ENCODE measurements at regions not wholly inside any gene's neighbourhood (a gene's known extent, or its start where the extent isn't known, plus 50 kb on each side); places are given as distances from the start of the nearest gene placed in this dataset.

DNA sequence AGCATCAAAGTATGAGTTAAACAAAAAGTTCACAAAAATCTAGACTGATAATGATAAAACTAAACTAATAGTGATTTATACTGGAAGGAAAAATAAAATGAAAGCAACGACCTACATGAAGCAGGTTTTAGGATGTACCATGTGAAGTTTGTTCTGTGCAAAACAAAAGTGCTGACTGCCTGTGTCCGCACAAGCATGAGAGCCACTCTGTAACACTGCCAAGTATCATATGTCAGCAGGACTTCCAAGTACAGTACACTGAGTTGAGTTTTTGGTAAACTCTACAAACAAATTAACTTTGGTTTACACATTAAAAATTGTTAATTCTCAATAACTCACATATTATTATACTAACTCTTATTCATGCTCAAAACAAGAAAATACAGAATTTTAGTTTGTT is 459.0 kb downstream of the PDGFC start:
- TF ChIP-seq, protein P1, sequence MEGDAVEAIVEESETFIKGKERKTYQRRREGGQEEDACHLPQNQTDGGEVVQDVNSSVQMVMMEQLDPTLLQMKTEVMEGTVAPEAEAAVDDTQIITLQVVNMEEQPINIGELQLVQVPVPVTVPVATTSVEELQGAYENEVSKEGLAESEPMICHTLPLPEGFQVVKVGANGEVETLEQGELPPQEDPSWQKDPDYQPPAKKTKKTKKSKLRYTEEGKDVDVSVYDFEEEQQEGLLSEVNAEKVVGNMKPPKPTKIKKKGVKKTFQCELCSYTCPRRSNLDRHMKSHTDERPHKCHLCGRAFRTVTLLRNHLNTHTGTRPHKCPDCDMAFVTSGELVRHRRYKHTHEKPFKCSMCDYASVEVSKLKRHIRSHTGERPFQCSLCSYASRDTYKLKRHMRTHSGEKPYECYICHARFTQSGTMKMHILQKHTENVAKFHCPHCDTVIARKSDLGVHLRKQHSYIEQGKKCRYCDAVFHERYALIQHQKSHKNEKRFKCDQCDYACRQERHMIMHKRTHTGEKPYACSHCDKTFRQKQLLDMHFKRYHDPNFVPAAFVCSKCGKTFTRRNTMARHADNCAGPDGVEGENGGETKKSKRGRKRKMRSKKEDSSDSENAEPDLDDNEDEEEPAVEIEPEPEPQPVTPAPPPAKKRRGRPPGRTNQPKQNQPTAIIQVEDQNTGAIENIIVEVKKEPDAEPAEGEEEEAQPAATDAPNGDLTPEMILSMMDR (IDR thresholded peaks at IDR 0.05; ENCODE audit: borderline replicate concordance, extremely low read depth, low read length, poor library complexity, severe bottlenecking) = no peak
- no peak for TF ChIP-seq EZH2 (IDR thresholded peaks at IDR 0.05; ENCODE audit: borderline replicate concordance, low read depth, low read length, severe bottlenecking)
